Mammary epithelial cell (primary cell): ENCODE measurements at regions not wholly inside any gene's neighbourhood (a gene's known extent, or its start where the extent isn't known, plus 50 kb on each side); places are given as distances from the start of the nearest gene placed in this dataset.

Experiments
- CTCF ChIP-seq, 2 donors: IDR thresholded peaks in 1 of 2; conservative IDR thresholded peaks in 1 of 2; 2 replicates each; pipeline ENCODE4 v1.5.1; 2011 to 2012; ENCODE audit warnings: inconsistent platforms in 2 of 2, low read length in 2 of 2, mild to moderate bottlenecking in 2 of 2, control low read depth in 1 of 2, low read depth in 1 of 2; ENCODE audit not compliant: insufficient read depth in 1 of 2; ENCODE audit errors: extremely low read depth in 1 of 2
- EZH2 ChIP-seq: IDR thresholded peaks from 2 replicates; pipeline ENCODE4 v1.6.1; 2012; ENCODE audit warnings: low read length, inconsistent platforms, borderline replicate concordance

GRCh38 chr3:28080716-28081115, 160.7 kb upstream of the CMC1 start:
- TF ChIP-seq CTCF (conservative IDR thresholded peaks at IDR 0.05 in 1 of 2, IDR thresholded peaks at IDR 0.05 in 1 of 2; ENCODE audit: extremely low read depth in 1 of 2, insufficient read depth in 1 of 2, low read depth in 1 of 2, low read length in 2 of 2), result no peak
- no peak for TF ChIP-seq EZH2
